ENCODE measurements at regions not wholly inside any gene's neighbourhood (a gene's known extent, or its start where the extent isn't known, plus 50 kb on each side); places are given as distances from the start of the nearest gene placed in this dataset.

DNA sequence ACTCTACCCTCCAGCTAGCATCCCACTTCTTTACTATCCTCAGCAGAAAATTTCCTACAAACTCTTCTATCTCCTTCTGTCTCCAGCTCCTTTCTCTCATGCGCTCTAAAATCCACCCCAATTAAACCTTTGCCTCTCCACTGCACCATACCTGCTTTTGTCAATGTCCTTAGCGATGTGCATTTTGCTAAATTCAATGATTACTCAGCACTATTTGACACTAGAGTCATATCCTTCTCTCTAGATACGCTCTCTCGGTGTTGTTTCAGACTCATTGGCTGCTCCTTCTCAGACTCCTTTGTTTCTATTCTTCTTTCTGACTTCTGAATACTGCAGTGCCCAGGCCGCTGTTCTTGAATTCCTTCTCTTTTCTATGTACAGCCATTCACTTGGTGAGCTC, 144.2 kb downstream of the HLX start:
- H3K9me3 ChIP-seq, result no peaks in the 10 kb centered on the region
- no peaks in the 10 kb centered on the region for H3K4me1 ChIP-seq
- TF ChIP-seq, protein P1, sequence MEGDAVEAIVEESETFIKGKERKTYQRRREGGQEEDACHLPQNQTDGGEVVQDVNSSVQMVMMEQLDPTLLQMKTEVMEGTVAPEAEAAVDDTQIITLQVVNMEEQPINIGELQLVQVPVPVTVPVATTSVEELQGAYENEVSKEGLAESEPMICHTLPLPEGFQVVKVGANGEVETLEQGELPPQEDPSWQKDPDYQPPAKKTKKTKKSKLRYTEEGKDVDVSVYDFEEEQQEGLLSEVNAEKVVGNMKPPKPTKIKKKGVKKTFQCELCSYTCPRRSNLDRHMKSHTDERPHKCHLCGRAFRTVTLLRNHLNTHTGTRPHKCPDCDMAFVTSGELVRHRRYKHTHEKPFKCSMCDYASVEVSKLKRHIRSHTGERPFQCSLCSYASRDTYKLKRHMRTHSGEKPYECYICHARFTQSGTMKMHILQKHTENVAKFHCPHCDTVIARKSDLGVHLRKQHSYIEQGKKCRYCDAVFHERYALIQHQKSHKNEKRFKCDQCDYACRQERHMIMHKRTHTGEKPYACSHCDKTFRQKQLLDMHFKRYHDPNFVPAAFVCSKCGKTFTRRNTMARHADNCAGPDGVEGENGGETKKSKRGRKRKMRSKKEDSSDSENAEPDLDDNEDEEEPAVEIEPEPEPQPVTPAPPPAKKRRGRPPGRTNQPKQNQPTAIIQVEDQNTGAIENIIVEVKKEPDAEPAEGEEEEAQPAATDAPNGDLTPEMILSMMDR (IDR thresholded peaks at IDR 0.05), result no peak
- no peak for FAIRE-seq
- no peak overlapping the region for H3K4me3 ChIP-seq
- intact Hi-C loops (cut with DNase I), result no loop called here
- H3K27me3 ChIP-seq, result no peaks in the 10 kb centered on the region
- no peak overlapping the region for H3K27ac ChIP-seq
- H3K36me3 ChIP-seq, result no peaks in the 10 kb centered on the region
- no peak for ATAC-seq
- 91 to 95% methylated on average over 5 of the region's 5 CpGs for WGBS, 2 donors
- DNase-seq, result no peak

DNA sequence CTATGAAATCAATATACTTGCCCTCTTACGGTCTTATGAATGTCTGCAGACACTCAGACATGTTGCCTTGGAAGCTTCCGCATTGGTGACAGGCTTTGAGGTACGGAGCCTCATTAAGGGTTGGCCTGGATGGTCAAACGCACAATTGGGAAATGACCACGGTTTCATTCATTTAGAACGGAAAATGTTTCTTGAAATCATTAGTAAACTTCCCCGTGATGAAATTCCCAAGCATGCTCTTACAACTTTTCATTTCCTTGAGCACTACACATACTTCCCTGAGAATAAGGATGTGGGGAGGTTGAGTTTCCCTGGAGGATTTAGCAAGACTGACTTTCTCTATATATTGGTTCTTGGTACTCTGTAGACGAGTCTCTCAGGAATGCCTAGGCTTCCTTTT, 146.3 kb downstream of the HLX start:
- Histone ChIP-seq H3K36me3 (no peaks in the 10 kb centered on the region), H3K9me3 (no peaks in the 10 kb centered on the region), H3K4me1 (peaks cover 0 to 4% (median 0%) of the 10 kb centered on the region in 3 donors), H3K27me3 (no peaks in the 10 kb centered on the region), H3K4me3 (no peak overlapping the region), H3K27ac (no peak overlapping the region)
- 80 to 81% methylated on average over 8 of the region's 8 CpGs for WGBS, 2 donors
- no peak for FAIRE-seq
- no peak for ATAC-seq
- TF ChIP-seq, protein P1 (IDR thresholded peaks at IDR 0.05), result no peak
- no peak for DNase-seq
- intact Hi-C loops (cut with DNase I), result no loop called here

DNA sequence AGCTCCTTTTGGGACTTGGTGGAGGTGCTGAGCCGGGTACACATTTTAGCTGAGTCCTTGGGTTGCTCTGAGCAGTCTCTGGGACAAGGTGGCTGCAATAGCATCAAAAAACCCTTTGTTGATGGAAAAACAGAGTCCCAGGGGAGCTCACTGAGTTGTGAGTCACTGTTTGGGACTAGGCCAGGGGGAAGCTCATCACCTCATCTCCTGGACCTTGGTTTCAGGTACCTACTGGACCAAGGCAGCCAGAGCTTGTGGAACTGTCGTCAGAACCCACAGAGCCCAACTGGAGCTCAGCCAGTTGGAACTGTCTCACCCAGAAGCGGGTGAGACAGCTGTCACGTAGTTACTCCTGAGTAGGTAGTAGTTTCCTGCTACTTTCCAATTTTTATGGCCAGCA, 146.7 kb downstream of the HLX start:
- ATAC-seq (peak in 2 of 4 donors; percentile 40 to 66), FAIRE-seq (no peak), DNase-seq (peak in 1 of 6 donors; percentile 12)
- Histone ChIP-seq H3K36me3 (no peaks in the 10 kb centered on the region), H3K9me3 (no peaks in the 10 kb centered on the region), H3K27ac (no peak overlapping the region), H3K4me3 (no peak overlapping the region), H3K27me3 (no peaks in the 10 kb centered on the region), H3K4me1 (peaks cover 0 to 4% (median 0%) of the 10 kb centered on the region in 3 donors)
- intact Hi-C loops (cut with DNase I), result no loop called here
- TF ChIP-seq, protein P1 (IDR thresholded peaks at IDR 0.05), result no peak
- WGBS, 2 donors, result 52 to 60% methylated on average over 4 of the region's 4 CpGs

DNA sequence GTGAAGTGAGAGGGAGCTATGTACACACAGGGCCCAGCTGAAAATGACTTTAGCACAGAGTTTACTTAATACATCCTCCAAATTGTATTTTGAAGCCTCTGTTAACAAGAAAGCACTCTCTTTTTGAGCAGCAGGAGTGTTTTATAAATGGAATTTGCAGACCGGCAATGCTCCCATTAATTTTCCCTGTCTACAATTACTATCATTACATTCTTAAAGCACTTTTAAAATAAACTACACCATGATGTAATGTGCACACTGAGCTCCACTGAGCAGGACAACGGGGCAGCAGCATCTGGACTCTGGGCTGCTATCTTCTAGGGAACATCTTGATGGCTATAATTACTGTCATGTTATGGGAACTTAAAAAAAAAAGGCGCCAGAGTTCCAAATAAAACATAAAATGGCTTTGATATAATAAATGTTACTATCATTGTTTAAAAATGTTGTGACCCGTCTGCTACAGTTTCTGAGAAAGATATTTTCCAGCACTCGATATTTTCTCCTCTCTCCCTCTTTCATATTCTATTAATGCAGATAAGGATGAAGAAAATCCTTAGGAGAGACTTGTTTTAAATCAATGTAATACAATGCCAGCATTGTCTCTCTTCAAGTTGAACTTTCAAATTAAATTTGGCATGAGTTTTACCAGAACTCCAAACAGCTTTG, 150.9 kb downstream of the HLX start:
- H3K36me3 ChIP-seq, result no peaks in the 10 kb centered on the region
- FAIRE-seq (peak; percentile 82), ATAC-seq (no peak), DNase-seq (no peak)
- no peaks in the 10 kb centered on the region for H3K27me3 ChIP-seq
- H3K4me3 ChIP-seq, result no peak overlapping the region
- 40 to 57% methylated on average over 5 of the region's 5 CpGs for WGBS, 2 donors
- TF ChIP-seq, protein P1 (IDR thresholded peaks at IDR 0.05), result no peak
- intact Hi-C loops (cut with DNase I), result no loop called here
- peaks cover 0 to 4% (median 0%) of the 10 kb centered on the region in 3 donors for H3K4me1 ChIP-seq
- no peak overlapping the region for H3K27ac ChIP-seq
- H3K9me3 ChIP-seq, result no peaks in the 10 kb centered on the region

DNA sequence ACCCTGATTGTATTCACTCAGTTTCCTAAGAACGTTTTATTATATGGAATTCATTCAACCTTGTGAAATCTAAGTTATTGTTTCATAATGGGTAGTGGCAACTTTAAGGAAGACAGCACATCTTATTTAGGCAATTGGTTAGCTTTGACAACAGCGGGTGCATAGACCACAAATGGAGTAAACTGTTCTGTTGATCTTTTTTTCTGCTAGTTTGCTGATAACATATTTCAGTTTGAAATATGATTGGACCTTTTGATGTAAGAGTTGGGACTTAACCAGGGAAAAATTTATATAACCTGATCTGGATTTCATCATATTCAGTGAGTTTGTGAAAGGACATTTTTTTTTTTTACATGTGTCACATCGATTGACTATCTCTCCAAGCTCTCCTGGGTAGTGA, 151.7 kb downstream of the HLX start:
- TF ChIP-seq, protein P1 (IDR thresholded peaks at IDR 0.05), result no peak
- Histone ChIP-seq H3K27me3 (no peaks in the 10 kb centered on the region), H3K27ac (no peak overlapping the region), H3K9me3 (no peaks in the 10 kb centered on the region), H3K4me1 (peaks cover 0 to 4% (median 0%) of the 10 kb centered on the region in 3 donors), H3K4me3 (no peak overlapping the region), H3K36me3 (no peaks in the 10 kb centered on the region)
- no peak for ATAC-seq
- 59 to 61% methylated on average over 3 of the region's 3 CpGs for WGBS, 2 donors
- FAIRE-seq, result no peak
- no peak for DNase-seq
- intact Hi-C loops (cut with DNase I), result no loop called here
